GM12878 (cell line): ENCODE measurements at regions not wholly inside any gene's neighbourhood (a gene's known extent, or its start where the extent isn't known, plus 50 kb on each side); places are given as distances from the start of the nearest gene placed in this dataset.

ENCODE experiments used
- ATAC-seq: fragments of 200-7000 bp; cut with Tn5 transposase; 3 replicates; pipeline ENCODE4 v1.9.1; 2020; ENCODE audit warnings: mild to moderate bottlenecking, moderate library complexity
- BruUV-seq: library from RNA; stranded (reverse); fragments of 400-500 nt; replicated peaks from 2 replicates; lab custom pipeline; 2021; lab: Mats Ljungman, UMichigan
- CTCF ChIA-PET: fragments of 300-600 bp; sonication (Branson Sonifier 250); formaldehyde crosslinking; extraction: SDS; loops from one replicate; lab custom pipeline; 2021; ENCODE audit warnings: inconsistent platforms; lab: Yijun Ruan, JAX
- POLR2A ChIA-PET: fragments of 350-600 bp; formaldehyde crosslinking; extraction: SDS; loops from one replicate; lab custom pipeline; 2021; ENCODE audit warnings: inconsistent platforms; lab: Charles Lee
- RAD21 ChIA-PET: fragments of 300-600 bp; sonication (Branson Sonifier 250); formaldehyde crosslinking; loops from one replicate; lab custom pipeline; 2023; ENCODE audit warnings: antibody characterized with exemption; ENCODE audit not compliant: unreplicated experiment; lab: Charles Lee
- SMC1A ChIA-PET: fragments of 300-600 bp; sonication (Branson Sonifier 250); formaldehyde crosslinking; loops from one replicate; lab custom pipeline; 2023; ENCODE audit not compliant: unreplicated experiment, uncharacterized antibody; lab: Charles Lee
- DNase-seq: peaks from one replicate; pipeline ENCODE4 v3.0.0-alpha.2; 2011; ENCODE audit warnings: low read depth, low spot score
- FAIRE-seq: peaks from 3 replicates; lab custom pipeline; 2011; peaks lifted over from hg19 to GRCh38; lab: Jason Lieb, UNC
- H2AFZ ChIP-seq: 2 replicates; pipeline ENCODE4 v1.6.0; 2011; ENCODE audit warnings: low read depth, low read length, control low read depth; ENCODE audit not compliant: control insufficient read depth
- H3K27ac ChIP-seq: 2 replicates; pipeline ENCODE4 v1.5.1; 2011; ENCODE audit warnings: control low read depth; ENCODE audit not compliant: control insufficient read depth, insufficient read depth
- H3K27me3 ChIP-seq, 2 experiments: replicated peaks in 1 of 2; 2 replicates each; pipeline versions ENCODE4 v1.6.0 to v1.6.1; 2011; ENCODE audit warnings: low read length in 1 of 2; ENCODE audit not compliant: control insufficient read depth in 2 of 2, insufficient read depth in 2 of 2
- H3K36me3 ChIP-seq, 2 experiments: 2 replicates each; pipeline ENCODE4 v1.5.1; 2011; ENCODE audit warnings: low read length in 1 of 2; ENCODE audit not compliant: control insufficient read depth in 2 of 2, insufficient read depth in 2 of 2
- H3K4me1 ChIP-seq: 2 replicates; pipeline ENCODE4 v1.6.1; 2011; ENCODE audit warnings: mild to moderate bottlenecking, low read length, moderate library complexity, mixed read lengths; ENCODE audit not compliant: control insufficient read depth, insufficient read depth
- H3K4me2 ChIP-seq: 2 replicates; pipeline ENCODE4 v1.6.0; 2011; ENCODE audit warnings: control low read depth; ENCODE audit not compliant: control insufficient read depth, insufficient read depth
- H3K4me3 ChIP-seq: fragments of 200-600 bp; sonication (generic); 2 replicates; pipeline ENCODE4 v1.5.1; 2016
- H3K79me2 ChIP-seq: 2 replicates; pipeline ENCODE4 v1.6.0; 2011; ENCODE audit warnings: low read length; ENCODE audit not compliant: control insufficient read depth, insufficient read depth
- H3K9ac ChIP-seq: 2 replicates; pipeline ENCODE4 v1.8.0; 2011; ENCODE audit warnings: low read length, control low read depth, mixed read lengths; ENCODE audit not compliant: control insufficient read depth, insufficient read depth
- H3K9me3 ChIP-seq: replicated peaks from 3 replicates; pipeline ENCODE4 v1.5.1; 2011; ENCODE audit warnings: mild to moderate bottlenecking, low read length; ENCODE audit not compliant: control insufficient read depth, insufficient read depth
- H4K20me1 ChIP-seq: 2 replicates; pipeline ENCODE4 v1.6.0; 2011; ENCODE audit not compliant: control insufficient read depth, insufficient read depth
- CTCF ChIP-seq, 3 experiments: IDR thresholded peaks in 2 of 3; conservative IDR thresholded peaks in 1 of 3; 2 replicates each; pipeline ENCODE4 v1.5.1; 2011; ENCODE audit warnings: low read depth in 3 of 3, low read length in 3 of 3, mild to moderate bottlenecking in 3 of 3, control low read depth in 2 of 3, moderate library complexity in 2 of 3, inconsistent platforms in 1 of 3, mixed read lengths in 1 of 3; ENCODE audit not compliant: control insufficient read depth in 2 of 3, insufficient read depth in 1 of 3; ENCODE audit errors: extremely low read depth in 1 of 3
- GABPA ChIP-seq: IDR thresholded peaks from 2 replicates; pipeline ENCODE4 v1.6.1; 2014; ENCODE audit warnings: antibody characterized with exemption, low read depth, mild to moderate bottlenecking, inconsistent platforms
- RAD51 ChIP-seq: fragments of 450-650 bp; IDR thresholded peaks from 2 replicates; pipeline ENCODE4 v1.6.1; 2016; ENCODE audit warnings: moderate library complexity, mild to moderate bottlenecking, inconsistent platforms
- SRF ChIP-seq, 2 experiments: IDR thresholded peaks; 2 replicates each; pipeline ENCODE4 v1.6.1; 2011; ENCODE audit warnings: low read depth in 2 of 2, low read length in 2 of 2, mild to moderate bottlenecking in 1 of 2, moderate library complexity in 1 of 2
- ZNF217 ChIP-seq: fragments of 450-650 bp; IDR thresholded peaks from 2 replicates; pipeline ENCODE4 v1.6.1; 2017; ENCODE audit warnings: antibody characterized with exemption, mild to moderate bottlenecking
- ZNF622 ChIP-seq: fragments of 450-650 bp; IDR thresholded peaks from 2 replicates; pipeline ENCODE4 v1.6.1; 2017; ENCODE audit warnings: mild to moderate bottlenecking, inconsistent platforms
- WGBS: methylation state at CpG from one replicate; pipeline ENCODE4 v1.1.6; 2016; ENCODE audit warnings: low lambda C conversion rate; ENCODE audit not compliant: insufficient replicate concordance, insufficient coverage; ENCODE audit errors: missing lambda C conversion rate; 5-methylcytosine and 5-hydroxymethylcytosine counted together
- in situ Hi-C: fragments of 300-500 bp; cut with MboI; formaldehyde crosslinking; loops from 9 replicates; pipeline ENCODE4 v1.14.3; 2018; ENCODE audit warnings: mixed read lengths
- intact Hi-C: fragments of 100-400 bp; cut with micrococcal nuclease; formaldehyde crosslinking; loops from one replicate; pipeline ENCODE4 v1.14.2; 2022; ENCODE audit not compliant: unreplicated experiment
- TF ChIP-seq, protein P1 (sequence below): fragments of 150-350 bp; IDR thresholded peaks from 2 replicates; pipeline ENCODE4 v1.6.1; 2014; ENCODE audit warnings: mild to moderate bottlenecking, low read depth, low read length

GRCh38 chr12:61356485-61356884 lies 903.7 kb upstream of the USP15 start (continued):
- no peak for TF ChIP-seq CTCF (IDR thresholded peaks at IDR 0.05 in 2 of 3, conservative IDR thresholded peaks at IDR 0.05 in 1 of 3; ENCODE audit: control insufficient read depth in 2 of 3, extremely low read depth in 1 of 3, insufficient read depth in 1 of 3, low read depth in 3 of 3, low read length in 3 of 3)
- TF ChIP-seq ZNF217, result no peak
- TF ChIP-seq, protein P1, sequence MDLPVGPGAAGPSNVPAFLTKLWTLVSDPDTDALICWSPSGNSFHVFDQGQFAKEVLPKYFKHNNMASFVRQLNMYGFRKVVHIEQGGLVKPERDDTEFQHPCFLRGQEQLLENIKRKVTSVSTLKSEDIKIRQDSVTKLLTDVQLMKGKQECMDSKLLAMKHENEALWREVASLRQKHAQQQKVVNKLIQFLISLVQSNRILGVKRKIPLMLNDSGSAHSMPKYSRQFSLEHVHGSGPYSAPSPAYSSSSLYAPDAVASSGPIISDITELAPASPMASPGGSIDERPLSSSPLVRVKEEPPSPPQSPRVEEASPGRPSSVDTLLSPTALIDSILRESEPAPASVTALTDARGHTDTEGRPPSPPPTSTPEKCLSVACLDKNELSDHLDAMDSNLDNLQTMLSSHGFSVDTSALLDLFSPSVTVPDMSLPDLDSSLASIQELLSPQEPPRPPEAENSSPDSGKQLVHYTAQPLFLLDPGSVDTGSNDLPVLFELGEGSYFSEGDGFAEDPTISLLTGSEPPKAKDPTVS, result no peak

DNA sequence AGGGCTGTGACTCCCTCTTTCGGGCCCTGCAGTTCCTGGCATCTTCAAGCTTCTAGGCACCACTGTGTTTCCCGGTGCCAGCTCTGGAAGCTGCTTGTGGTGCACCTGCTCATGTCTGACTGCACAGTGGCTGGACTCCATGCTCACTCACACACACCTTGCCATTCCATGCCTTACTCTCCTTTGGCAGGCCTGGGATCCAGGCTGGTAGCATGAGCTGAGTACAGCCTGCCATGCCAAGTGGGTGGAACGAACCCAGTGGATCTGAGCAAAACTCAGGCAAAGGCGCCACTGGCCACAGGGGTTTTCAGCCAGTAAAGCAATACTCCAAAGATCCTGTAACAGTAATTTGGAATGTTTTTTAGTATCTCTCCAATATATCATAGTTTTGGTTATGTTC lies 902.7 kb upstream of the USP15 start:
- POLR2A ChIA-PET, result no interaction called here
- Histone ChIP-seq H3K4me1 (no peaks in the 10 kb centered on the region), H4K20me1 (no peaks in the 10 kb centered on the region), H3K79me2 (no peaks in the 10 kb centered on the region), H3K4me2 (no peak overlapping the region), H3K9ac (no peak overlapping the region), H2AFZ (no peak overlapping the region), H3K36me3 (no peaks in the 10 kb centered on the region), H3K27ac (no peak overlapping the region), H3K9me3 (no peaks in the 10 kb centered on the region; the same call in 2 of the 3 replicates), H3K27me3 (no peaks in the 10 kb centered on the region), H3K4me3 (no peak overlapping the region)
- in situ Hi-C loops (no loop called here), intact Hi-C loops (no loop called here)
- CTCF ChIA-PET, result no interaction called here
- FAIRE-seq (no peak), ATAC-seq (no peak), DNase-seq (no peak)
- 14% methylated on average over 4 of the region's 4 CpGs for WGBS
- BruUV-seq, result no TSS peak
- TF ChIP-seq SRF (IDR thresholded peaks at IDR 0.05; ENCODE audit: low read depth in 2 of 2, low read length in 2 of 2) (no peak), ZNF622 (no peak), RAD51 (no peak), GABPA (no peak)
- SMC1A ChIA-PET, result no interaction called here
- RAD21 ChIA-PET, result no interaction called here
